K562 (cell line): ENCODE measurements at regions not wholly inside any gene's neighbourhood (a gene's known extent, or its start where the extent isn't known, plus 50 kb on each side); places are given as distances from the start of the nearest gene placed in this dataset.

Experiments
- ATAC-seq: fragments of 200-7000 bp; cut with Tn5 transposase; 3 replicates; pipeline ENCODE4 v1.9.1; 2020; ENCODE audit warnings: moderate library complexity
- BruUV-seq: library from RNA; stranded (reverse); fragments of 400-500 nt; replicated peaks from 2 replicates; lab custom pipeline; 2021; lab: Mats Ljungman, UMichigan
- CTCF ChIA-PET: fragments of 300-600 bp; formaldehyde crosslinking; extraction: SDS; loops from one replicate; lab custom pipeline; 2021; ENCODE audit warnings: low intra/inter-chr PET ratio; lab: Yijun Ruan, JAX
- POLR2A ChIA-PET: fragments of 300-600, 350-650 bp; sonication (Branson Sonifier 250); formaldehyde crosslinking; extraction: SDS; loops from one replicate; lab custom pipeline; 2021; ENCODE audit warnings: antibody characterized with exemption, inconsistent platforms; lab: Yijun Ruan, JAX
- DNase-seq, 4 experiments: peaks; one replicate each; pipeline versions ENCODE4 v3.0.0 to v3.0.0-alpha.2; 2011 to 2018; ENCODE audit warnings: low spot score in 3 of 4, mixed read lengths in 3 of 4; ENCODE audit errors: extremely low read depth in 1 of 4
- FAIRE-seq: peaks from 2 replicates; lab custom pipeline; 2011; peaks lifted over from hg19 to GRCh38; lab: Jason Lieb, UNC
- H2AFZ ChIP-seq: 2 replicates; pipeline ENCODE4 v1.6.0; 2011; ENCODE audit warnings: low read depth, low read length, control low read depth, inconsistent platforms
- H3K27ac ChIP-seq: fragments of 200-600 bp; 3 replicates; pipeline ENCODE4 v1.8.0; 2011; ENCODE audit warnings: low read depth, mild to moderate bottlenecking, control low read depth, inconsistent platforms, low read length, moderate library complexity, mixed read lengths; ENCODE audit errors: extremely low read depth
- H3K27me3 ChIP-seq, 2 experiments: fragments of 300-600 bp in 1 of 2; 2 replicates in 1 of 2; 3 replicates in 1 of 2; pipeline versions ENCODE4 v1.6.0 to v1.8.0; 2011; ENCODE audit warnings: inconsistent platforms in 2 of 2, low read length in 2 of 2, mild to moderate bottlenecking in 1 of 2, mixed read lengths in 1 of 2, moderate library complexity in 1 of 2; ENCODE audit not compliant: control insufficient read depth in 2 of 2, insufficient read depth in 2 of 2
- H3K36me3 ChIP-seq: fragments of 300-600 bp; 3 replicates; pipeline ENCODE4 v1.8.0; 2011; ENCODE audit warnings: mild to moderate bottlenecking, low read length, inconsistent platforms; ENCODE audit not compliant: control insufficient read depth, insufficient read depth
- H3K4me1 ChIP-seq, 2 experiments: fragments of 200-600 bp in 1 of 2; replicated peaks in 1 of 2; 2 replicates in 1 of 2; 3 replicates in 1 of 2; pipeline versions ENCODE4 v1.5.1 to v1.8.0; 2011; ENCODE audit warnings: inconsistent platforms in 2 of 2, low read length in 2 of 2, mild to moderate bottlenecking in 1 of 2, mixed read lengths in 1 of 2, moderate library complexity in 1 of 2; ENCODE audit not compliant: control insufficient read depth in 2 of 2, insufficient read depth in 2 of 2
- H3K4me2 ChIP-seq: 2 replicates; pipeline ENCODE4 v1.6.1; 2011; ENCODE audit warnings: low read length, control low read depth, inconsistent platforms, mixed read lengths; ENCODE audit not compliant: insufficient read depth
- H3K4me3 ChIP-seq: fragments of 200-600 bp; sonication (generic), shearing (Covaris generic); 2 replicates; pipeline ENCODE4 v1.5.1; 2016; ENCODE audit warnings: control low read depth, inconsistent platforms
- H3K79me2 ChIP-seq: fragments of 200-600 bp; 3 replicates; pipeline ENCODE4 v1.8.0; 2011; ENCODE audit warnings: low read length, inconsistent platforms; ENCODE audit not compliant: control insufficient read depth, insufficient read depth
- H3K9ac ChIP-seq, 2 experiments: 2 replicates each; pipeline versions ENCODE4 v1.6.0 to v1.6.1; 2011; ENCODE audit warnings: low read depth in 2 of 2, low read length in 2 of 2, control low read depth in 1 of 2, inconsistent platforms in 1 of 2, mild to moderate bottlenecking in 1 of 2, mixed read lengths in 1 of 2; ENCODE audit not compliant: insufficient read depth in 1 of 2
- H3K9me1 ChIP-seq: one replicate; pipeline ENCODE4 v1.6.0; 2011; ENCODE audit warnings: inconsistent platforms, mild to moderate bottlenecking, low read length, moderate library complexity; ENCODE audit not compliant: control insufficient read depth, insufficient read depth
- H3K9me3 ChIP-seq: replicated peaks from 2 replicates; pipeline ENCODE4 v1.5.1; 2011; ENCODE audit warnings: low read depth, low read length, inconsistent platforms; ENCODE audit not compliant: control insufficient read depth, insufficient read depth
- H4K20me1 ChIP-seq: replicated peaks from 2 replicates; pipeline ENCODE4 v1.6.1; 2011; ENCODE audit warnings: low read length, inconsistent platforms, mixed read lengths; ENCODE audit not compliant: control insufficient read depth, insufficient read depth
- CTBP1 ChIP-seq: fragments of 450-650 bp; IDR thresholded peaks from 2 replicates; pipeline ENCODE4 v1.6.1; 2016; ENCODE audit warnings: borderline replicate concordance
- E4F1 ChIP-seq: fragments of 250-450 bp; sonication (Bioruptor Pico); IDR thresholded peaks from 2 replicates; pipeline ENCODE4 v1.5.0; 2021; ENCODE audit warnings: mild to moderate bottlenecking, borderline replicate concordance
- HDAC3 ChIP-seq: fragments of 450-650 bp; IDR thresholded peaks from 2 replicates; pipeline ENCODE4 v1.6.1; 2018; ENCODE audit warnings: borderline replicate concordance, mild to moderate bottlenecking, moderate library complexity; ENCODE audit not compliant: partially characterized antibody
- IRF1 ChIP-seq: sonication (generic); formaldehyde crosslinking; IDR thresholded peaks from 2 replicates; pipeline ENCODE4 v1.8.0; 2022; ENCODE audit warnings: missing genetic modification reagents, mild to moderate bottlenecking, borderline replicate concordance
- IRF9 ChIP-seq: fragments of 450-650 bp; IDR thresholded peaks from 2 replicates; pipeline ENCODE4 v1.6.1; 2016; ENCODE audit warnings: missing biosample characterization, missing genetic modification characterization
- KAT8 ChIP-seq: fragments of 450-650 bp; IDR thresholded peaks from 2 replicates; pipeline ENCODE4 v1.6.1; 2016; ENCODE audit warnings: low read depth, mild to moderate bottlenecking
- KHSRP ChIP-seq: fragments of 450-650 bp; IDR thresholded peaks from 2 replicates; pipeline ENCODE4 v1.6.1; 2017
- NR2C1 ChIP-seq, 2 experiments: fragments of 450-650 bp; IDR thresholded peaks; 2 replicates each; pipeline ENCODE4 v1.6.1; 2017; ENCODE audit warnings: mild to moderate bottlenecking in 2 of 2, antibody characterized with exemption in 1 of 2, inconsistent platforms in 1 of 2, missing compliant biosample characterization in 1 of 2, missing genetic modification characterization in 1 of 2
- RB1 ChIP-seq: fragments of 450-650 bp; IDR thresholded peaks from 2 replicates; pipeline ENCODE4 v1.6.1; 2017; ENCODE audit warnings: low read depth, mild to moderate bottlenecking
- RERE ChIP-seq: sonication (generic); formaldehyde crosslinking; IDR thresholded peaks from 2 replicates; pipeline ENCODE4 v1.8.0; 2023; ENCODE audit warnings: missing genetic modification reagents, mild to moderate bottlenecking, borderline replicate concordance
- WGBS: fragments of 100-300 bp; shearing (Covaris generic); methylation state at CpG from one replicate; pipeline ENCODE4 v1.1.6; 2016; ENCODE audit warnings: low coverage, mixed read lengths; ENCODE audit not compliant: insufficient coverage; ENCODE audit errors: missing lambda C conversion rate; 5-methylcytosine and 5-hydroxymethylcytosine counted together
- in situ Hi-C: fragments of 300-500 bp; cut with MboI; formaldehyde crosslinking; loops from 4 replicates; pipeline ENCODE4 v1.15.0; 2018; ENCODE audit warnings: inconsistent platforms, mixed read lengths
- intact Hi-C: fragments of 100-400 bp; cut with micrococcal nuclease; formaldehyde crosslinking; loops from 2 replicates; pipeline ENCODE4 v1.14.2; 2022

- TF ChIP-seq HDAC3 (no peak), IRF9 (tag) (no peak), RB1 (no peak)
Measured at GRCh38 chr5:91797576-91797975, 414.5 kb upstream of the ARRDC3 start (continued).

- H2AFZ ChIP-seq, result no peak overlapping the region
- no peaks in the 10 kb centered on the region for H3K9me1 ChIP-seq
- no peaks in the 10 kb centered on the region for H3K79me2 ChIP-seq
- DNase-seq (no peak), ATAC-seq (no peak), FAIRE-seq (no peak)
- 4% methylated on average over 4 of the region's 4 CpGs for WGBS
- intact Hi-C loops (no loop called here), in situ Hi-C loops (no loop called here)
- H3K9ac ChIP-seq, result no peak overlapping the region
- no peak overlapping the region for H3K27ac ChIP-seq
- no peaks in the 10 kb centered on the region for H4K20me1 ChIP-seq
- no peaks in the 10 kb centered on the region for H3K9me3 ChIP-seq
- POLR2A ChIA-PET, result no interaction called here
- H3K4me2 ChIP-seq, result no peak overlapping the region
- no peaks in the 10 kb centered on the region for H3K4me1 ChIP-seq
- CTCF ChIA-PET, result interaction anchor here (0.6 kb wide), 1 partner anchor 17 kb away, joined by 3 read pairs; no protein-coding TSS in a partner anchor
- BruUV-seq, result no TSS peak
- H3K27me3 ChIP-seq, result no peaks in the 10 kb centered on the region
- no peaks in the 10 kb centered on the region for H3K36me3 ChIP-seq
- no peak overlapping the region for H3K4me3 ChIP-seq
- no peak for TF ChIP-seq RERE (CRISPR knock-in tag)
- TF ChIP-seq NR2C1 (IDR thresholded peaks at IDR 0.05), result no peak
- no peak for TF ChIP-seq NR2C1 (tag; IDR thresholded peaks at IDR 0.05)
- no peak for TF ChIP-seq E4F1
- TF ChIP-seq KAT8, result no peak
- TF ChIP-seq KHSRP, result no peak
- no peak for TF ChIP-seq CTBP1
- TF ChIP-seq IRF1 (CRISPR knock-in tag), result no peak
Measured at GRCh38 chr5:91794856-91795548, 411.9 kb upstream of the ARRDC3 start.
